ENCODE measurements at regions not wholly inside any gene's neighbourhood (a gene's known extent, or its start where the extent isn't known, plus 50 kb on each side); places are given as distances from the start of the nearest gene placed in this dataset.

DNA sequence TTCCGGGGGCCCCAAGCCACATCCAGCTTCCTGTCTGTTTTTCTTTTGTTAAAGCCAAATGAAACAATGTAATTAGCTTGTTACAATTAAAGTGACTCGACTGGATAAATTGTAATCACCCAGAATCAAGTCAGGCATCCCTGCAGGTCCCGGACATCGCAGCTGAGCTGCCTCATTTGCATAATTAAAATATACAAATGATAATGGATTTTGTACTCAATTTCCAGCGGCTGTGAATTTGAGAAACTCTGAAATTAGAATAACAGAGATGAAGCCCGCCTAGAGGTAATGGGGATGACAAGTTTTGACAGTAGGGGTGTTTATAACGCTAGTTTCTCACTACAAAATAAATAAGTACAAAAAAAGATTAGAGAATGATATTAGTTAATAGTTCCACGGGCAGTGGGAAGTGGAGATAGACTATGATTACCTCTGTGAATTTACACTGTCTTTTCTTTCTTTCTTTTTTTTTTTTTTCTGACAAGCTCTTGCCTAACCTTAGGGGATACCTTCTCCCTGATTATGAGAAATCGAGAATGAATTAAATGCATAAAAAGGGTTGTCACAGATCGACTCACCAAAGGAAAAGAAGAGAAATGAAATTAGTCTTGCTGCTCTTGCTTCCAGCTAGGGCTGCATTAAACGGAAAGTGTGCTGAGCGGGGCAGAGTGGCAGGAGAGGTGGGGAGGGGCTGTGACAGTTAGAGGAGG lies 82.6 kb upstream of the SKOR2 start:
- no peak overlapping the region for H3K4me2 ChIP-seq (ENCODE audit: low read depth, low read length, poor library complexity, severe bottlenecking)
- H3K27ac ChIP-seq (ENCODE audit: low read depth, low read length): no peak overlapping the region
- no peaks in the 10 kb centered on the region for H3K9me3 ChIP-seq (ENCODE audit: insufficient read depth, low read length)
- H3K27me3 ChIP-seq (ENCODE audit: low read length): no peaks in the 10 kb centered on the region
- H4K20me1 ChIP-seq (ENCODE audit: low read depth, low read length): no peaks in the 10 kb centered on the region
- H3K79me2 ChIP-seq (ENCODE audit: insufficient read depth, low read length): no peaks in the 10 kb centered on the region
- TF ChIP-seq, protein P1, sequence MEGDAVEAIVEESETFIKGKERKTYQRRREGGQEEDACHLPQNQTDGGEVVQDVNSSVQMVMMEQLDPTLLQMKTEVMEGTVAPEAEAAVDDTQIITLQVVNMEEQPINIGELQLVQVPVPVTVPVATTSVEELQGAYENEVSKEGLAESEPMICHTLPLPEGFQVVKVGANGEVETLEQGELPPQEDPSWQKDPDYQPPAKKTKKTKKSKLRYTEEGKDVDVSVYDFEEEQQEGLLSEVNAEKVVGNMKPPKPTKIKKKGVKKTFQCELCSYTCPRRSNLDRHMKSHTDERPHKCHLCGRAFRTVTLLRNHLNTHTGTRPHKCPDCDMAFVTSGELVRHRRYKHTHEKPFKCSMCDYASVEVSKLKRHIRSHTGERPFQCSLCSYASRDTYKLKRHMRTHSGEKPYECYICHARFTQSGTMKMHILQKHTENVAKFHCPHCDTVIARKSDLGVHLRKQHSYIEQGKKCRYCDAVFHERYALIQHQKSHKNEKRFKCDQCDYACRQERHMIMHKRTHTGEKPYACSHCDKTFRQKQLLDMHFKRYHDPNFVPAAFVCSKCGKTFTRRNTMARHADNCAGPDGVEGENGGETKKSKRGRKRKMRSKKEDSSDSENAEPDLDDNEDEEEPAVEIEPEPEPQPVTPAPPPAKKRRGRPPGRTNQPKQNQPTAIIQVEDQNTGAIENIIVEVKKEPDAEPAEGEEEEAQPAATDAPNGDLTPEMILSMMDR (IDR thresholded peaks at IDR 0.05; ENCODE audit: insufficient read depth, low read length, poor library complexity, severe bottlenecking): no peak
- no peak for TF ChIP-seq EZH2phosphoT487 (conservative IDR thresholded peaks at IDR 0.05; ENCODE audit: low read length)
- H3K9ac ChIP-seq (ENCODE audit: low read length): no peak overlapping the region
- no peaks in the 10 kb centered on the region for H3K36me3 ChIP-seq (ENCODE audit: low read length)
- H2AFZ ChIP-seq (ENCODE audit: low read depth, low read length, severe bottlenecking): no peak overlapping the region
- no peak overlapping the region for H3K4me3 ChIP-seq (ENCODE audit: insufficient read depth, low read length, poor library complexity, severe bottlenecking)
- H3K9me2 ChIP-seq (replicated peaks; ENCODE audit: insufficient read depth, low read length): no peaks in the 10 kb centered on the region
- H3F3A ChIP-seq (ENCODE audit: insufficient read depth): no peaks in the 10 kb centered on the region

- Histone ChIP-seq H3K36me3 (ENCODE audit: low read length) (no peaks in the 10 kb centered on the region), H3K9me2 (replicated peaks; ENCODE audit: insufficient read depth, low read length) (no peaks in the 10 kb centered on the region), H3K27ac (ENCODE audit: low read depth, low read length) (no peak overlapping the region), H3K79me2 (ENCODE audit: insufficient read depth, low read length) (no peaks in the 10 kb centered on the region), H3K27me3 (ENCODE audit: low read length) (no peaks in the 10 kb centered on the region), H3K9me3 (ENCODE audit: insufficient read depth, low read length) (no peaks in the 10 kb centered on the region), H4K20me1 (ENCODE audit: low read depth, low read length) (no peaks in the 10 kb centered on the region), H2AFZ (ENCODE audit: low read depth, low read length, severe bottlenecking) (no peak overlapping the region), H3K4me2 (ENCODE audit: low read depth, low read length, poor library complexity, severe bottlenecking) (no peak overlapping the region), H3F3A (ENCODE audit: insufficient read depth) (no peaks in the 10 kb centered on the region), H3K4me3 (ENCODE audit: insufficient read depth, low read length, poor library complexity, severe bottlenecking) (no peak overlapping the region), H3K9ac (ENCODE audit: low read length) (no peak overlapping the region)
- TF ChIP-seq EZH2phosphoT487 (conservative IDR thresholded peaks at IDR 0.05; ENCODE audit: low read length): no peak
- TF ChIP-seq, protein P1 (IDR thresholded peaks at IDR 0.05; ENCODE audit: insufficient read depth, low read length, poor library complexity, severe bottlenecking): no peak
Observed at GRCh38 chr18:47331641-47332040, 80.2 kb upstream of the SKOR2 start.

- Histone ChIP-seq H3K9me3 (ENCODE audit: insufficient read depth, low read length) (no peaks in the 10 kb centered on the region), H3K4me2 (ENCODE audit: low read depth, low read length, poor library complexity, severe bottlenecking) (no peak overlapping the region), H3K4me3 (ENCODE audit: insufficient read depth, low read length, poor library complexity, severe bottlenecking) (no peak overlapping the region), H2AFZ (ENCODE audit: low read depth, low read length, severe bottlenecking) (no peak overlapping the region), H3F3A (ENCODE audit: insufficient read depth) (no peaks in the 10 kb centered on the region), H3K79me2 (ENCODE audit: insufficient read depth, low read length) (no peaks in the 10 kb centered on the region), H3K27me3 (ENCODE audit: low read length) (no peaks in the 10 kb centered on the region), H3K36me3 (ENCODE audit: low read length) (no peaks in the 10 kb centered on the region), H3K9me2 (replicated peaks; ENCODE audit: insufficient read depth, low read length) (no peaks in the 10 kb centered on the region), H4K20me1 (ENCODE audit: low read depth, low read length) (no peaks in the 10 kb centered on the region), H3K27ac (ENCODE audit: low read depth, low read length) (no peak overlapping the region), H3K9ac (ENCODE audit: low read length) (no peak overlapping the region)
- TF ChIP-seq, protein P1 (IDR thresholded peaks at IDR 0.05; ENCODE audit: insufficient read depth, low read length, poor library complexity, severe bottlenecking): no peak
- TF ChIP-seq EZH2phosphoT487 (conservative IDR thresholded peaks at IDR 0.05; ENCODE audit: low read length): no peak
Observed at GRCh38 chr18:47331026-47331425, 79.6 kb upstream of the SKOR2 start.
